Uterus (tissue), 2 donors: ENCODE measurements at regions not wholly inside any gene's neighbourhood (a gene's known extent, or its start where the extent isn't known, plus 50 kb on each side); places are given as distances from the start of the nearest gene placed in this dataset.

ENCODE experiments used
- CTCF ChIP-seq, 4 experiments: fragments of 200-600 bp in 2 of 4; fragments of 450-650 bp in 2 of 4; sonication (generic) in 2 of 4; IDR thresholded peaks; one replicate each; pipeline ENCODE4 v1.5.1; 2016 to 2019; ENCODE audit warnings: antibody characterized with exemption in 4 of 4, mild to moderate bottlenecking in 2 of 4, moderate library complexity in 1 of 4
- POLR2A ChIP-seq, 2 donors: fragments of 450-650 bp; IDR thresholded peaks; one replicate each; pipeline ENCODE4 v1.6.1; 2016; ENCODE audit warnings: antibody characterized with exemption in 2 of 2, mild to moderate bottlenecking in 1 of 2, moderate library complexity in 1 of 2

GRCh38 chrX:125262836-125263235, 56.8 kb upstream of the TEX13C start:
- no peak for TF ChIP-seq CTCF (IDR thresholded peaks at IDR 0.05)
- no peak for TF ChIP-seq POLR2A (IDR thresholded peaks at IDR 0.05)
